Gastroesophageal sphincter (tissue), 3 donors: ENCODE measurements at regions not wholly inside any gene's neighbourhood (a gene's known extent, or its start where the extent isn't known, plus 50 kb on each side); places are given as distances from the start of the nearest gene placed in this dataset.

Experiments used
- CTCF ChIP-seq, 4 experiments: fragments of 200-600 bp in 2 of 4; fragments of 450-650 bp in 2 of 4; sonication (generic) in 1 of 4; IDR thresholded peaks; one replicate each; pipeline ENCODE4 v1.5.1; 2017 to 2019; ENCODE audit warnings: antibody characterized with exemption in 4 of 4, mild to moderate bottlenecking in 2 of 4, moderate library complexity in 2 of 4
- POLR2A ChIP-seq, 2 donors: fragments of 450-650 bp; IDR thresholded peaks; one replicate each; pipeline ENCODE4 v1.6.1; 2017; ENCODE audit warnings: antibody characterized with exemption in 2 of 2, mild to moderate bottlenecking in 2 of 2, moderate library complexity in 1 of 2
- POLR2AphosphoS5 ChIP-seq: sonication (generic); formaldehyde crosslinking; IDR thresholded peaks from one replicate; pipeline ENCODE4 v1.6.1; 2017; ENCODE audit warnings: antibody characterized with exemption

- TF ChIP-seq CTCF (IDR thresholded peaks at IDR 0.05) (no peak), POLR2AphosphoS5 (no peak), POLR2A (IDR thresholded peaks at IDR 0.05) (no peak)
Measured at GRCh38 chr1:79239840-79240239, 233.3 kb upstream of the ADGRL4 start.
